GM12865 (cell line): ENCODE measurements at regions not wholly inside any gene's neighbourhood (a gene's known extent, or its start where the extent isn't known, plus 50 kb on each side); places are given as distances from the start of the nearest gene placed in this dataset.

Experiments
- DNase-seq: peaks from one replicate; pipeline ENCODE4 v3.0.0; 2010; ENCODE audit warnings: low read depth
- H3K4me3 ChIP-seq: 2 replicates; pipeline ENCODE4 v1.5.1; 2011; ENCODE audit warnings: mild to moderate bottlenecking, low read depth, low read length, control low read depth
- CTCF ChIP-seq: IDR thresholded peaks from 2 replicates; pipeline ENCODE4 v1.5.1; 2011; ENCODE audit warnings: low read length, control low read depth, low read depth, inconsistent platforms; ENCODE audit not compliant: insufficient read depth; ENCODE audit errors: missing control alignments

- H3K4me3 ChIP-seq, result no peak overlapping the region
- DNase-seq, result no peak
- no peak for TF ChIP-seq CTCF
Observed at GRCh38 chr2:7109533-7109885, 192.3 kb downstream of the RNF144A start.

DNA sequence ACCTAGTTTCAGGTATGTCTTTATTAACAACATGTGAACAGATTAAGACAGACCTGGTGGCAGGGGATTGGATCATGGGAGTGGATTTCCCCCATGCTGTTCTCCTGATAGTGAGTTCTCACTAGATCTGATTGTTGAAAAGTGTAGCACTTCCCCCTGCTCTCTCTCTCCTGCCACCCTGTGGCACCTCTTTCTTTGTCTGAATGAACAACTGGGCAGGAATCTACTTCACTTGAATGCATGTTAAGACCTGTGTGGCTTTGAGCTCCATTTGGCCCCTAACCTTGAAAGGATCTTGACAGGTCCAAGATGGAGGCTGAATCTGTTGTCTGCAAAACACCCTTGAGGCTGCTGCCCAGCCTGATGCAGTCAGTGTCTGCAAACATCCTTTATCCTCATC is 194.4 kb downstream of the RNF144A start:
- no peak for TF ChIP-seq CTCF
- DNase-seq, result peak; percentile 9

GRCh38 chr2:7115364-7115763 is 198.2 kb downstream of the RNF144A start:
- DNase-seq, result no peak

More for the DNA sequence above, 194.4 kb downstream of the RNF144A start:
- no peak overlapping the region for H3K4me3 ChIP-seq

GRCh38 chr2:7115906-7116305 is 198.7 kb downstream of the RNF144A start:
- H3K4me3 ChIP-seq, result no peak overlapping the region
- no peak for DNase-seq
- TF ChIP-seq CTCF, result no peak

More at GRCh38 chr2:7115364-7115763, 198.2 kb downstream of the RNF144A start:
- no peak overlapping the region for H3K4me3 ChIP-seq
- no peak for TF ChIP-seq CTCF

DNA sequence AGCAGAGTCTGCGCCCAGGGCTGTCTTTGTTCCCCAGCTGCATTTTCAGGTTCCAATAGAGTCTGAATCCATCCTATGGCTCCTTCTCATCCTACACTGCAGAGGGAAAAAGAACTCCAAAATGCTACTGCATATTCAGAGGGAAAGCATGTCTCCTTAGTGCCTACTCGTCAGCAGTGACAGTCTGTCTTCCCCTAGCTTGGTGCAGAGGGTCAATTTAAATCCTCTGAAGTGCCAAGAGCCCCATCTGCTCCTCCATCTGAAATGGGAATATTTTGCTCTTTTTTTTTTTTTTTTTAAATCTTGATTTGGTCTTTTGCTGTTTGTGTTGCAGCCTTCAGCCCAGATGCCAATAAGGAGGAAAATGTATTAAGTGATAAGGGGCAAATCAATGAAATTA is 199.3 kb downstream of the RNF144A start:
- no peak for DNase-seq
- no peak overlapping the region for H3K4me3 ChIP-seq
- no peak for TF ChIP-seq CTCF

- TF ChIP-seq CTCF, result no peak
- H3K4me3 ChIP-seq, result no peak overlapping the region
- no peak for DNase-seq
Observed at GRCh38 chr2:7117076-7117475, 199.9 kb downstream of the RNF144A start.

- H3K4me3 ChIP-seq, result no peak overlapping the region
- DNase-seq, result no peak
- no peak for TF ChIP-seq CTCF
Observed at GRCh38 chr2:7118606-7119131, 201.5 kb downstream of the RNF144A start.
